H1 (cell line): ENCODE measurements at regions not wholly inside any gene's neighbourhood (a gene's known extent, or its start where the extent isn't known, plus 50 kb on each side); places are given as distances from the start of the nearest gene placed in this dataset.

Experiments used
- CTCF ChIA-PET: fragments of 300-600 bp; sonication (Branson Sonifier 250); formaldehyde crosslinking; loops from one replicate; lab custom pipeline; 2021; ENCODE audit not compliant: partially characterized antibody; lab: Charles Lee
- POLR2A ChIA-PET: fragments of 300-600 bp; sonication (Branson Sonifier 250); formaldehyde crosslinking; loops from one replicate; lab custom pipeline; 2021; ENCODE audit warnings: inconsistent platforms; ENCODE audit not compliant: partially characterized antibody; lab: Charles Lee
- DNase-seq, 2 experiments: peaks; one replicate each; pipeline versions ENCODE4 v3.0.0 to v3.0.0-alpha.2; 2010 to 2022; ENCODE audit warnings: low spot score in 2 of 2, low read depth in 1 of 2, mixed read lengths in 1 of 2
- FAIRE-seq: peaks from 2 replicates; lab custom pipeline; 2011; peaks lifted over from hg19 to GRCh38; lab: Jason Lieb, UNC
- H2AFZ ChIP-seq: 2 replicates; pipeline ENCODE4 v1.8.1; 2012; ENCODE audit warnings: low read length, inconsistent platforms
- H2AK5ac ChIP-seq: 2 replicates; pipeline ENCODE4 v1.6.1; 2013; ENCODE audit warnings: low read depth, low read length
- H2BK120ac ChIP-seq: replicated peaks from 2 replicates; pipeline ENCODE3; 2013; ENCODE audit warnings: low read depth, low read length, inconsistent platforms
- H2BK12ac ChIP-seq: 2 replicates; pipeline ENCODE4 v1.6.1; 2013; ENCODE audit warnings: low read depth, low read length
- H2BK15ac ChIP-seq: 2 replicates; pipeline ENCODE4 v1.6.1; 2013; ENCODE audit warnings: low read length
- H2BK20ac ChIP-seq: 2 replicates; pipeline ENCODE4 v1.6.1; 2013; ENCODE audit warnings: low read length
- H2BK5ac ChIP-seq: 2 replicates; pipeline ENCODE4 v1.6.1; 2013; ENCODE audit warnings: low read depth, low read length
- H3K14ac ChIP-seq: 2 replicates; pipeline ENCODE4 v1.6.1; 2013; ENCODE audit warnings: inconsistent platforms; ENCODE audit not compliant: insufficient read length
- H3K18ac ChIP-seq: 2 replicates; pipeline ENCODE4 v1.6.1; 2013; ENCODE audit warnings: low read length; ENCODE audit errors: extremely low read depth
- H3K23ac ChIP-seq: 2 replicates; pipeline ENCODE4 v1.6.1; 2013; ENCODE audit warnings: inconsistent platforms; ENCODE audit not compliant: insufficient read length
- H3K23me2 ChIP-seq: 2 replicates; pipeline ENCODE4 v1.6.1; 2013; ENCODE audit warnings: low read depth, low read length
- H3K27ac ChIP-seq: 2 replicates; pipeline ENCODE4 v1.6.1; 2011; ENCODE audit warnings: low read depth, low read length, inconsistent platforms
- H3K27me3 ChIP-seq, 4 experiments: replicated peaks in 1 of 4; 1 replicate in 1 of 4; 2 replicates in 3 of 4; pipeline versions ENCODE4 v1.6.1 to v1.8.1; 2011 to 2013; ENCODE audit warnings: low read length in 3 of 4, mild to moderate bottlenecking in 3 of 4, inconsistent platforms in 2 of 4, mixed read lengths in 2 of 4, moderate library complexity in 1 of 4; ENCODE audit not compliant: control insufficient read depth in 3 of 4, insufficient read depth in 3 of 4; ENCODE audit errors: extremely low read depth in 1 of 4
- H3K36me3 ChIP-seq, 4 experiments: 2 replicates each; pipeline versions ENCODE4 v1.6.1 to v1.8.1; 2011 to 2013; ENCODE audit warnings: mild to moderate bottlenecking in 4 of 4, low read length in 3 of 4, moderate library complexity in 2 of 4, control low read depth in 1 of 4, inconsistent platforms in 1 of 4; ENCODE audit not compliant: insufficient read depth in 4 of 4, control insufficient read depth in 2 of 4
- H3K4ac ChIP-seq: replicated peaks from 2 replicates; pipeline ENCODE3; 2013; ENCODE audit warnings: low read length, low read depth, mixed read lengths, inconsistent platforms; ENCODE audit not compliant: insufficient read length
- H3K4me1 ChIP-seq, 4 experiments: replicated peaks in 1 of 4; 1 replicate in 1 of 4; 2 replicates in 3 of 4; pipeline versions ENCODE4 v1.6.1 to v1.8.1; 2011 to 2013; ENCODE audit warnings: low read length in 3 of 4, inconsistent platforms in 2 of 4, mixed read lengths in 1 of 4; ENCODE audit not compliant: insufficient read depth in 4 of 4, control insufficient read depth in 3 of 4
- H3K4me2 ChIP-seq, 2 experiments: 2 replicates each; pipeline versions ENCODE4 v1.6.1 to v1.8.1; 2011 to 2013; ENCODE audit warnings: low read depth in 2 of 2, low read length in 2 of 2, control low read depth in 1 of 2, inconsistent platforms in 1 of 2, mild to moderate bottlenecking in 1 of 2; ENCODE audit not compliant: insufficient read depth in 1 of 2
- H3K4me3 ChIP-seq, 4 experiments: fragments of 200-600, 300-600 bp in 1 of 4; sonication (generic), shearing (Covaris generic), sonication (Bioruptor Twin) in 1 of 4; 2 replicates each; pipeline versions ENCODE4 v1.5.1 to v1.8.1; 2011 to 2016; ENCODE audit warnings: low read length in 4 of 4, low read depth in 3 of 4, control low read depth in 2 of 4, inconsistent platforms in 2 of 4, mild to moderate bottlenecking in 2 of 4, mixed read lengths in 1 of 4, moderate library complexity in 1 of 4; ENCODE audit not compliant: insufficient read depth in 2 of 4; ENCODE audit errors: extremely low read depth in 1 of 4
- H3K56ac ChIP-seq: replicated peaks from 2 replicates; pipeline ENCODE3; 2013; ENCODE audit warnings: low read depth, mild to moderate bottlenecking, mixed read lengths, low read length, inconsistent platforms; ENCODE audit not compliant: insufficient read length
- H3K79me1 ChIP-seq: 2 replicates; pipeline ENCODE4 v1.6.1; 2013; ENCODE audit warnings: low read depth, low read length, control low read depth
- H3K79me2 ChIP-seq, 2 experiments: 2 replicates each; pipeline versions ENCODE4 v1.6.1 to v1.8.1; 2012 to 2013; ENCODE audit warnings: low read length in 2 of 2, mild to moderate bottlenecking in 2 of 2, inconsistent platforms in 1 of 2; ENCODE audit not compliant: insufficient read depth in 2 of 2, control insufficient read depth in 1 of 2
- H3K9ac ChIP-seq, 4 experiments: replicated peaks in 1 of 4; 1 replicate in 1 of 4; 2 replicates in 3 of 4; pipeline versions ENCODE4 v1.6.1 to v1.8.1; 2011 to 2013; ENCODE audit warnings: low read depth in 3 of 4, low read length in 3 of 4, control low read depth in 2 of 4, mild to moderate bottlenecking in 2 of 4, moderate library complexity in 2 of 4, inconsistent platforms in 1 of 4; ENCODE audit errors: extremely low read depth in 1 of 4
- H3K9me3 ChIP-seq, 2 experiments: 2 replicates each; pipeline versions ENCODE4 v1.6.1 to v1.8.1; 2012 to 2013; ENCODE audit warnings: mild to moderate bottlenecking in 2 of 2, moderate library complexity in 2 of 2, control low read depth in 1 of 2, inconsistent platforms in 1 of 2, low read depth in 1 of 2, low read length in 1 of 2, mixed read lengths in 1 of 2; ENCODE audit not compliant: insufficient read depth in 2 of 2
- H4K20me1 ChIP-seq, 2 experiments: replicated peaks in 1 of 2; 2 replicates each; pipeline versions ENCODE3 to v1.8.1; 2011 to 2013; ENCODE audit warnings: inconsistent platforms in 2 of 2, low read length in 2 of 2, mild to moderate bottlenecking in 1 of 2; ENCODE audit not compliant: insufficient read depth in 2 of 2, control insufficient read depth in 1 of 2
- H4K5ac ChIP-seq: 2 replicates; pipeline ENCODE4 v1.6.1; 2013; ENCODE audit warnings: low read length, low read depth, mixed read lengths, inconsistent platforms; ENCODE audit not compliant: insufficient read length
- H4K8ac ChIP-seq: 2 replicates; pipeline ENCODE4 v1.8.0; 2013; ENCODE audit warnings: mild to moderate bottlenecking, moderate library complexity, low read length, inconsistent platforms; ENCODE audit not compliant: insufficient read depth; ENCODE audit errors: extremely low read depth
- H4K91ac ChIP-seq: replicated peaks from 2 replicates; pipeline ENCODE3; 2013; ENCODE audit warnings: low read length, mixed read lengths, inconsistent platforms; ENCODE audit not compliant: insufficient read length
- ASH2L ChIP-seq: fragments of 200-600, 300-600 bp; sonication (generic); IDR thresholded peaks from one replicate; pipeline ENCODE4 v1.7.1; 2017; ENCODE audit warnings: low read length
- SIN3A ChIP-seq, 2 experiments: IDR thresholded peaks in 1 of 2; conservative IDR thresholded peaks in 1 of 2; 2 replicates each; pipeline ENCODE4 v1.6.1; 2011 to 2012; ENCODE audit warnings: low read length in 2 of 2, improper control_type of control experiment in 1 of 2, low read depth in 1 of 2, mild to moderate bottlenecking in 1 of 2
- SP1 ChIP-seq: IDR thresholded peaks from 2 replicates; pipeline ENCODE4 v1.6.1; 2011; ENCODE audit warnings: low read depth, low read length
- WGBS, 2 experiments: shearing (Covaris generic) in 1 of 2; methylation state at CpG; one replicate each; pipeline versions ENCODE4 v1.1.6 to v1.1.7; 2013 to 2015; ENCODE audit warnings: low lambda C conversion rate in 2 of 2, mixed read lengths in 2 of 2, inconsistent platforms in 1 of 2, low coverage in 1 of 2, missing lambda C conversion rate in 1 of 2; ENCODE audit not compliant: insufficient replicate concordance in 2 of 2, insufficient coverage in 1 of 2, insufficient read length in 1 of 2; ENCODE audit errors: extremely low coverage in 1 of 2, missing lambda C conversion rate in 1 of 2; 5-methylcytosine and 5-hydroxymethylcytosine counted together

- peaks cover 0 to 2% (median 0%) of the 10 kb centered on the region in 4 experiments; a peak in 2 of 7 replicates for H3K27me3 ChIP-seq
- no peak overlapping the region for H3K27ac ChIP-seq
- DNase-seq (no peak), FAIRE-seq (no peak)
- H3K4ac ChIP-seq: no peak overlapping the region
- no peaks in the 10 kb centered on the region for H3K23me2 ChIP-seq
- no peak overlapping the region for H2BK12ac ChIP-seq
- H4K5ac ChIP-seq: no peak overlapping the region
- H2BK20ac ChIP-seq: no peak overlapping the region
- H3K4me2 ChIP-seq: no peak overlapping the region
- H2AK5ac ChIP-seq: no peak overlapping the region
- no peaks in the 10 kb centered on the region for H4K20me1 ChIP-seq
- H3K18ac ChIP-seq: no peak overlapping the region
- no peak overlapping the region for H2AFZ ChIP-seq
- no peaks in the 10 kb centered on the region for H3K79me1 ChIP-seq
- no peak overlapping the region for H2BK15ac ChIP-seq
- H2BK5ac ChIP-seq: no peak overlapping the region
- H2BK120ac ChIP-seq: no peak overlapping the region
- H3K23ac ChIP-seq: no peak overlapping the region
- no peak overlapping the region for H4K8ac ChIP-seq
- H3K4me3 ChIP-seq: no peak overlapping the region
- ChIA-PET CTCF (interaction anchor here (1.0 kb wide), 1 partner anchor 688 kb away, joined by 3 read pairs; no protein-coding TSS in a partner anchor), POLR2A (no interaction called here)
- no peak overlapping the region for H3K9ac ChIP-seq
- no peaks in the 10 kb centered on the region for H3K4me1 ChIP-seq
- no peaks in the 10 kb centered on the region for H3K36me3 ChIP-seq
- 82% methylated on average over 1 of the region's 1 CpG; no CpG with 5 or more reads in 1 of the 2 experiments for WGBS, 2 experiments
- H3K56ac ChIP-seq: no peak overlapping the region
- H3K79me2 ChIP-seq: no peaks in the 10 kb centered on the region
- no peaks in the 10 kb centered on the region for H3K9me3 ChIP-seq
- H3K14ac ChIP-seq: no peak overlapping the region
- H4K91ac ChIP-seq: no peak overlapping the region
- TF ChIP-seq ASH2L (no peak), SP1 (no peak), SIN3A (conservative IDR thresholded peaks at IDR 0.05 in 1 of 2, IDR thresholded peaks at IDR 0.05 in 1 of 2; ENCODE audit: low read depth in 1 of 2, low read length in 2 of 2) (no peak)
Observed at GRCh38 chr18:43793910-43794309, 516.6 kb upstream of the SYT4 start.
